Thoracic aorta (tissue), 2 donors: ENCODE measurements at regions not wholly inside any gene's neighbourhood (a gene's known extent, or its start where the extent isn't known, plus 50 kb on each side); places are given as distances from the start of the nearest gene placed in this dataset.

ENCODE experiments used
- ATAC-seq: fragments of 150-250 bp; one replicate; pipeline ENCODE4 v1.8.0; 2017; ENCODE audit warnings: low read depth; ENCODE audit not compliant: insufficient number of reproducible peaks, low FRiP score
- DNase-seq: peaks from one replicate; pipeline ENCODE4 v3.0.0-alpha.2; 2020; ENCODE audit warnings: low spot score
- H3K27ac ChIP-seq, 2 donors: fragments of 200-600 bp; sonication (generic); 1 replicate in 1 of 2; 2 replicates in 1 of 2; pipeline ENCODE4 v1.5.1; 2016; ENCODE audit warnings: mild to moderate bottlenecking in 2 of 2, moderate library complexity in 2 of 2
- H3K27me3 ChIP-seq: fragments of 200-600 bp; sonication (generic); replicated peaks from 2 replicates; pipeline ENCODE4 v1.6.0; 2016; ENCODE audit warnings: mild to moderate bottlenecking; ENCODE audit not compliant: insufficient read depth
- H3K36me3 ChIP-seq: fragments of 200-600 bp; sonication (generic); one replicate; pipeline ENCODE4 v1.5.1; 2016
- H3K4me1 ChIP-seq, 2 donors: fragments of 200-600 bp; sonication (generic); 1 replicate in 1 of 2; 2 replicates in 1 of 2; pipeline versions ENCODE4 v1.5.1 to v1.6.0; 2016; ENCODE audit warnings: low read depth in 2 of 2, mild to moderate bottlenecking in 1 of 2; ENCODE audit not compliant: control insufficient read depth in 1 of 2
- H3K4me3 ChIP-seq: fragments of 200-600 bp; sonication (generic); 2 replicates; pipeline ENCODE4 v1.5.1; 2016; ENCODE audit warnings: mild to moderate bottlenecking
- H3K9me3 ChIP-seq: fragments of 200-600 bp; sonication (generic); 2 replicates; pipeline ENCODE4 v1.5.1; 2016
- CTCF ChIP-seq: fragments of 200-600 bp; sonication (generic); IDR thresholded peaks from one replicate; pipeline ENCODE4 v1.5.1; 2019; ENCODE audit warnings: antibody characterized with exemption

- Histone ChIP-seq H3K9me3 (no peaks in the 10 kb centered on the region), H3K4me1 (peaks cover 13 to 21% of the 10 kb centered on the region in 2 donors), H3K4me3 (no peak overlapping the region), H3K27me3 (no peaks in the 10 kb centered on the region), H3K27ac (no peak overlapping the region), H3K36me3 (no peaks in the 10 kb centered on the region)
- DNase-seq (no peak), ATAC-seq (no peak)
- TF ChIP-seq CTCF: no peak
Observed at GRCh38 chr2:236679884-236680860, 110.5 kb downstream of the ACKR3 start.

- DNase-seq (no peak), ATAC-seq (no peak)
- no peaks in the 10 kb centered on the region for H3K36me3 ChIP-seq
- H3K27me3 ChIP-seq: no peaks in the 10 kb centered on the region
- no peak overlapping the region for H3K4me3 ChIP-seq
- H3K9me3 ChIP-seq: no peaks in the 10 kb centered on the region
- H3K4me1 ChIP-seq: peaks cover 6 to 7% of the 10 kb centered on the region in 2 donors
- TF ChIP-seq CTCF: no peak
- H3K27ac ChIP-seq: no peak overlapping the region
Observed at GRCh38 chr2:236682651-236683422, 113.2 kb downstream of the ACKR3 start.

- no peak for DNase-seq
- H3K36me3 ChIP-seq: no peaks in the 10 kb centered on the region
- no peak for TF ChIP-seq CTCF
- H3K9me3 ChIP-seq: no peaks in the 10 kb centered on the region
- peaks cover 25 to 26% of the 10 kb centered on the region in 2 donors for H3K4me1 ChIP-seq
- no peaks in the 10 kb centered on the region for H3K27me3 ChIP-seq
- no peak for ATAC-seq
- no peak overlapping the region for H3K27ac ChIP-seq
- H3K4me3 ChIP-seq: no peak overlapping the region
Observed at GRCh38 chr2:236684504-236685256, 115.1 kb downstream of the ACKR3 start.

- no peaks in the 10 kb centered on the region for H3K27me3 ChIP-seq
- no peak for DNase-seq
Observed at GRCh38 chr2:236685361-236685760, 115.7 kb downstream of the ACKR3 start.

More at GRCh38 chr2:236685361-236685760, 115.7 kb downstream of the ACKR3 start:
- Histone ChIP-seq H3K27ac (no peak overlapping the region), H3K4me1 (peaks cover 31 to 32% of the 10 kb centered on the region in 2 donors), H3K9me3 (no peaks in the 10 kb centered on the region), H3K4me3 (no peak overlapping the region), H3K36me3 (no peaks in the 10 kb centered on the region)
- TF ChIP-seq CTCF: no peak
- no peak for ATAC-seq
